A673 (cell line): ENCODE measurements at regions not wholly inside any gene's neighbourhood (a gene's known extent, or its start where the extent isn't known, plus 50 kb on each side); places are given as distances from the start of the nearest gene placed in this dataset.

Experiments
- BruUV-seq: library from RNA; stranded (reverse); fragments of 400-500 nt; replicated peaks from 2 replicates; lab custom pipeline; 2021; lab: Mats Ljungman, UMichigan
- CTCF ChIA-PET: fragments of 300-600 bp; sonication (Branson Sonifier 250); formaldehyde crosslinking; loops from one replicate; lab custom pipeline; 2022; ENCODE audit warnings: antibody characterized with exemption; lab: Charles Lee
- POLR2A ChIA-PET: fragments of 300-600 bp; sonication (Branson Sonifier 250); formaldehyde crosslinking; loops from one replicate; lab custom pipeline; 2022; ENCODE audit warnings: antibody characterized with exemption; ENCODE audit not compliant: low non-redundant PET; lab: Charles Lee
- DNase-seq: peaks from one replicate; pipeline ENCODE4 v3.0.0-alpha.2; 2015; ENCODE audit warnings: low spot score
- H3K27ac ChIP-seq: fragments of 200-600 bp; sonication (generic); 2 replicates; pipeline ENCODE4 v1.5.1; 2016; ENCODE audit warnings: mixed run types, low read depth, mild to moderate bottlenecking, mixed read lengths, antibody characterized with exemption, low read length; ENCODE audit not compliant: poor library complexity, severe bottlenecking
- H3K27me3 ChIP-seq: fragments of 200-600 bp; sonication (generic); replicated peaks from 2 replicates; pipeline ENCODE4 v1.6.1; 2017; ENCODE audit warnings: mixed run types, low read depth, mild to moderate bottlenecking, mixed read lengths, antibody characterized with exemption, low read length; ENCODE audit not compliant: insufficient read depth, poor library complexity
- H3K36me3 ChIP-seq: fragments of 200-600 bp; sonication (generic); 2 replicates; pipeline ENCODE4 v1.6.1; 2016; ENCODE audit warnings: mixed run types, mild to moderate bottlenecking, mixed read lengths, antibody characterized with exemption, low read length; ENCODE audit not compliant: insufficient read depth, poor library complexity, severe bottlenecking
- H3K4me1 ChIP-seq: fragments of 200-600 bp; sonication (generic); 2 replicates; pipeline ENCODE4 v1.6.1; 2017; ENCODE audit warnings: mixed run types, mild to moderate bottlenecking, mixed read lengths, antibody characterized with exemption, low read length; ENCODE audit not compliant: insufficient read depth, poor library complexity, severe bottlenecking
- H3K4me3 ChIP-seq: fragments of 200-600 bp; sonication (generic); 2 replicates; pipeline ENCODE4 v1.5.1; 2016; ENCODE audit warnings: low read depth, mixed run types, mild to moderate bottlenecking, mixed read lengths, low read length; ENCODE audit not compliant: poor library complexity, severe bottlenecking
- H3K9me3 ChIP-seq: fragments of 200-600 bp; sonication (generic); 2 replicates; pipeline ENCODE4 v1.6.1; 2016; ENCODE audit warnings: mixed run types, low read depth, mild to moderate bottlenecking, mixed read lengths, antibody characterized with exemption, low read length; ENCODE audit not compliant: poor library complexity, severe bottlenecking
- CTCF ChIP-seq: fragments of 300-800, 200-600 bp; sonication (generic); conservative IDR thresholded peaks from 2 replicates; pipeline ENCODE4 v1.5.1; 2017; ENCODE audit warnings: low read depth, mild to moderate bottlenecking, antibody characterized with exemption, low read length, moderate library complexity, mixed read lengths
- EZH2 ChIP-seq: fragments of 200-600 bp; sonication (generic); IDR thresholded peaks from 2 replicates; pipeline ENCODE4 v1.6.1; 2017; ENCODE audit warnings: borderline replicate concordance, low read depth, mild to moderate bottlenecking, mixed read lengths, antibody characterized with exemption, low read length; ENCODE audit not compliant: poor library complexity, severe bottlenecking
- intact Hi-C: fragments of 100-400 bp; cut with micrococcal nuclease; formaldehyde crosslinking; loops from one replicate; pipeline ENCODE4 v1.10.0; 2022; ENCODE audit not compliant: unreplicated experiment

- Histone ChIP-seq H3K27ac (no peak overlapping the region), H3K27me3 (no peaks in the 10 kb centered on the region), H3K4me1 (no peaks in the 10 kb centered on the region), H3K36me3 (no peaks in the 10 kb centered on the region), H3K4me3 (no peak overlapping the region), H3K9me3 (no peaks in the 10 kb centered on the region)
- POLR2A ChIA-PET: no interaction called here
- no peak for TF ChIP-seq EZH2
- no peak for TF ChIP-seq CTCF
- CTCF ChIA-PET: no interaction called here
- intact Hi-C loops: no loop called here
- DNase-seq: no peak
- BruUV-seq: no TSS peak
Measured at GRCh38 chr2:49827366-49827765, 673.1 kb upstream of the FSHR start.

- no peaks in the 10 kb centered on the region for H3K9me3 ChIP-seq
- BruUV-seq: no TSS peak
- intact Hi-C loops: no loop called here
- TF ChIP-seq EZH2 (no peak), CTCF (no peak)
- no peak for DNase-seq
- H3K4me1 ChIP-seq: no peaks in the 10 kb centered on the region
- no peaks in the 10 kb centered on the region for H3K27me3 ChIP-seq
- ChIA-PET POLR2A (no interaction called here), CTCF (no interaction called here)
- no peak overlapping the region for H3K4me3 ChIP-seq
- no peak overlapping the region for H3K27ac ChIP-seq
- no peaks in the 10 kb centered on the region for H3K36me3 ChIP-seq
Measured at GRCh38 chr2:49813208-49813607, 658.9 kb upstream of the FSHR start.

- intact Hi-C loops: no loop called here
- BruUV-seq: no TSS peak
- POLR2A ChIA-PET: no interaction called here
- H3K4me3 ChIP-seq: no peak overlapping the region
- no peaks in the 10 kb centered on the region for H3K36me3 ChIP-seq
- TF ChIP-seq CTCF: no peak
- TF ChIP-seq EZH2: no peak
- H3K4me1 ChIP-seq: no peaks in the 10 kb centered on the region
- CTCF ChIA-PET: no interaction called here
- no peak overlapping the region for H3K27ac ChIP-seq
- DNase-seq: no peak
- H3K27me3 ChIP-seq: no peaks in the 10 kb centered on the region
- H3K9me3 ChIP-seq: no peaks in the 10 kb centered on the region
Measured at GRCh38 chr2:49812730-49813129, 658.4 kb upstream of the FSHR start.
